Astrocyte (in vitro differentiated cells and primary cell): ENCODE measurements at regions not wholly inside any gene's neighbourhood (a gene's known extent, or its start where the extent isn't known, plus 50 kb on each side); places are given as distances from the start of the nearest gene placed in this dataset.

Experiments used
- EZH2 ChIP-seq: IDR thresholded peaks from 2 replicates; pipeline ENCODE4 v1.6.1; 2012; ENCODE audit warnings: mild to moderate bottlenecking, low read length, inconsistent platforms; ENCODE audit not compliant: insufficient read depth
- TF ChIP-seq, protein P1 (sequence below): IDR thresholded peaks from 2 replicates; pipeline ENCODE4 v1.5.1; 2011; ENCODE audit warnings: low read depth, mild to moderate bottlenecking, inconsistent platforms, low read length, moderate library complexity; ENCODE audit not compliant: insufficient read depth

GRCh38 chr10:78942091-78942501, 126.7 kb upstream of the ZMIZ1 start:
- TF ChIP-seq, protein P1, sequence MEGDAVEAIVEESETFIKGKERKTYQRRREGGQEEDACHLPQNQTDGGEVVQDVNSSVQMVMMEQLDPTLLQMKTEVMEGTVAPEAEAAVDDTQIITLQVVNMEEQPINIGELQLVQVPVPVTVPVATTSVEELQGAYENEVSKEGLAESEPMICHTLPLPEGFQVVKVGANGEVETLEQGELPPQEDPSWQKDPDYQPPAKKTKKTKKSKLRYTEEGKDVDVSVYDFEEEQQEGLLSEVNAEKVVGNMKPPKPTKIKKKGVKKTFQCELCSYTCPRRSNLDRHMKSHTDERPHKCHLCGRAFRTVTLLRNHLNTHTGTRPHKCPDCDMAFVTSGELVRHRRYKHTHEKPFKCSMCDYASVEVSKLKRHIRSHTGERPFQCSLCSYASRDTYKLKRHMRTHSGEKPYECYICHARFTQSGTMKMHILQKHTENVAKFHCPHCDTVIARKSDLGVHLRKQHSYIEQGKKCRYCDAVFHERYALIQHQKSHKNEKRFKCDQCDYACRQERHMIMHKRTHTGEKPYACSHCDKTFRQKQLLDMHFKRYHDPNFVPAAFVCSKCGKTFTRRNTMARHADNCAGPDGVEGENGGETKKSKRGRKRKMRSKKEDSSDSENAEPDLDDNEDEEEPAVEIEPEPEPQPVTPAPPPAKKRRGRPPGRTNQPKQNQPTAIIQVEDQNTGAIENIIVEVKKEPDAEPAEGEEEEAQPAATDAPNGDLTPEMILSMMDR = no peak
- no peak for TF ChIP-seq EZH2
